ENCODE measurements at regions not wholly inside any gene's neighbourhood (a gene's known extent, or its start where the extent isn't known, plus 50 kb on each side); places are given as distances from the start of the nearest gene placed in this dataset.

DNA sequence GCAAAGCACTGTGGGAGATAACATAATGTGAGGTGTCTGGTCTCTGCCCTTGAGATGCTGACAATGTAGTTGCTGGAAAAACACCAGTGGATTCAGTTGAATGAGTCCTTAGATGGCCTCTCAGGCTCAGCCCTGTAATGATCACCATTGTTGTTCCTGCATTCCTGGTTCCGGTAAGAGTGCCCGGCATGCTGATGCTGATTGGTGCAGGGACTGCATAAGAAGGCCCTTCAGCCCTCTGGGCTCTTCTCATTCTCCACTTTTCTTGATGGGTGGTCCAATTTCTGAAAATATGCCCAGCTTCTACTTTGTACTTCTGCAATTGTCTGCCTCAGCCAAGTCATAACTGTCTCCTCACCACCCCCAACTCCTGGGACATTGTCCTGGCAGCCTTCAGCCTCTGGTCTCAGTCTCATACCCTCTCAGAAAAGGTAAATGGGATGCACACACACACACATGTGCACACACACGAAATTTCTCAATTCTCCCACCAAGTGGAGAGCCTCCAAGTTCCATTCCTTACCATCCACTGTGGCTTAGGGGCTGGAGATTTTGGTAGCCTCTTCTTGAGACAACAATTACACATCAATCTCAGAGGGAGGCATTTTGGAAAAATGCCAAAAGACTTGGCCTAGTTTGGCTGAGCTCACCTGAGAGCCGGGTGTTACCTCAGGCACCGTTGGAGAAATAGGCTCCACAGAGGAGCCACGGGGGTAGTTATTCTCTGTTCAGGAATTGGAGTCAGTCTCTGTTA lies 314.9 kb downstream of the RPS24 start:
- no peak for DNase-seq
- no peak overlapping the region for H3K4me3 ChIP-seq
- H3K4me1 ChIP-seq (ENCODE audit: control insufficient read depth in 5 of 5, insufficient read depth in 5 of 5, low read length in 5 of 5) = peaks cover 0 to 4% (median 0%) of the 10 kb centered on the region in 5 donors
- WGBS, 2 donors = 74 to 88% methylated on average over 6 of the region's 6 CpGs
- no peak overlapping the region for H3K9ac ChIP-seq (ENCODE audit: insufficient read depth in 1 of 2, low read length in 2 of 2)
- H3K27me3 ChIP-seq (ENCODE audit: control insufficient read depth in 3 of 3, insufficient read depth in 3 of 3, low read length in 2 of 3) = no peaks in the 10 kb centered on the region
- ATAC-seq (ENCODE audit: insufficient read depth, low FRiP score) = no peak
- H3K36me3 ChIP-seq (ENCODE audit: control insufficient read depth in 4 of 4, insufficient read depth in 4 of 4, low read length in 4 of 4) = no peaks in the 10 kb centered on the region
- H3K27ac ChIP-seq (ENCODE audit: low read depth in 1 of 2, low read length in 1 of 2) = no peak overlapping the region
- no peaks in the 10 kb centered on the region for H3K9me3 ChIP-seq (ENCODE audit: control insufficient read depth in 4 of 4, insufficient read depth in 3 of 4, low read length in 3 of 4)
- TF ChIP-seq, protein P1, sequence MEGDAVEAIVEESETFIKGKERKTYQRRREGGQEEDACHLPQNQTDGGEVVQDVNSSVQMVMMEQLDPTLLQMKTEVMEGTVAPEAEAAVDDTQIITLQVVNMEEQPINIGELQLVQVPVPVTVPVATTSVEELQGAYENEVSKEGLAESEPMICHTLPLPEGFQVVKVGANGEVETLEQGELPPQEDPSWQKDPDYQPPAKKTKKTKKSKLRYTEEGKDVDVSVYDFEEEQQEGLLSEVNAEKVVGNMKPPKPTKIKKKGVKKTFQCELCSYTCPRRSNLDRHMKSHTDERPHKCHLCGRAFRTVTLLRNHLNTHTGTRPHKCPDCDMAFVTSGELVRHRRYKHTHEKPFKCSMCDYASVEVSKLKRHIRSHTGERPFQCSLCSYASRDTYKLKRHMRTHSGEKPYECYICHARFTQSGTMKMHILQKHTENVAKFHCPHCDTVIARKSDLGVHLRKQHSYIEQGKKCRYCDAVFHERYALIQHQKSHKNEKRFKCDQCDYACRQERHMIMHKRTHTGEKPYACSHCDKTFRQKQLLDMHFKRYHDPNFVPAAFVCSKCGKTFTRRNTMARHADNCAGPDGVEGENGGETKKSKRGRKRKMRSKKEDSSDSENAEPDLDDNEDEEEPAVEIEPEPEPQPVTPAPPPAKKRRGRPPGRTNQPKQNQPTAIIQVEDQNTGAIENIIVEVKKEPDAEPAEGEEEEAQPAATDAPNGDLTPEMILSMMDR (IDR thresholded peaks at IDR 0.05; ENCODE audit: control extremely low read depth, extremely low read depth) = no peak

DNA sequence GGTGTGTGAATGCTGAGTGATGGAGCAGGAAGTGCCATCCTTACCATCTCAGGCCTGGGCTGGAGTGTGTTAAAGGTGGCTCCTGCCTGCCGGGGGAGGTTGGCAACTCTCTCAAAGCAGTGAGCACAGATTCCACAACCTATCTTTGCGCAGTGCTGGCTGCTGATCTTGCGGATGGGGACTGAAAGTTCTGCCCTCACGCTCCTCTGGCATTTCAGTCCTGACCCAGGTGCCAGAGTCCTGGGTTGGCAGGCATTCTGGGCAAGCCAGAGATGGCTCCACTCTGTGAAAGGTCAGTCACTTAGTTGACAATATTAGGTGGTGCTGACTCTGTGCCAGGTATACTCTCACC lies 315.5 kb downstream of the RPS24 start:
- TF ChIP-seq, protein P1 (IDR thresholded peaks at IDR 0.05; ENCODE audit: control extremely low read depth, extremely low read depth) = no peak
- ATAC-seq (ENCODE audit: insufficient read depth, low FRiP score) = no peak

DNA sequence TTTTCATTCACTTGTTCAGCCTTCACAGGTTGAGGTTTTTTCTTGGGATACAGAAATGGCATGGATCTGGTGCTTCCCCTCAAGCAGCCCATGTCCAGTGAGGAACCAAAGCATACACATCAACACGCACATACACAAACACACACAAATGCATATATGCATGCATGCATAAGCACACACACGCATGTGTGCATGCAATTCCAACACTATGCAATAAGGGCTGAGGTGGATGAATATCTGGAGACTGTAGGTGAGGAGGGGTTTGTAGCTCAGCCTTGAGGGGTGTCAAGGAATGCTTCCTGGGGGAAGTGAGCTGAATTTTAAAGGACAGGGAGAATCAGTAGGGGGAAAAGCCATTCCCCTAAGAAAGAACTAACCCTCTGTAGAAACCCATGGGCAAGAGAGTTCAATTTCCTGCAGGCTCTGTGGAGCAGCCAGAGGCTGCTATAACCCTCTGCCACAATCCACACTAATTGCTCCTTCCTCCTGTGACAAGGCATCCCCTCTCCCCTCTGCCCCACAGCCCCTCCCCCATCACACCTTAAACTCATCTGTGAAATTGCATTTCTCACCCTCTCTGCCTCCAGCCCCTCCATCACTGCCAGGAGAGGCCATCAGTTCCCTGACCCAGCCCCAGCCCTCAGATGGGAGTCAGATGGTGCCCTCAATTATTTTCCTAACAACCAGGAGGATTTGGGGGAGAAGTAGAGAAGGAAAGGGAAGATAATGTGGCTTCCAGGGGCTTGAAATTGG lies 316.4 kb downstream of the RPS24 start:
- Histone ChIP-seq H3K9ac (ENCODE audit: insufficient read depth in 1 of 2, low read length in 2 of 2) (no peak overlapping the region), H3K9me3 (ENCODE audit: control insufficient read depth in 4 of 4, insufficient read depth in 3 of 4, low read length in 3 of 4) (no peaks in the 10 kb centered on the region), H3K4me1 (ENCODE audit: control insufficient read depth in 5 of 5, insufficient read depth in 5 of 5, low read length in 5 of 5) (peaks cover 0 to 8% (median 0%) of the 10 kb centered on the region in 5 donors), H3K27ac (ENCODE audit: low read depth in 1 of 2, low read length in 1 of 2) (no peak overlapping the region), H3K4me3 (no peak overlapping the region), H3K27me3 (ENCODE audit: control insufficient read depth in 3 of 3, insufficient read depth in 3 of 3, low read length in 2 of 3) (no peaks in the 10 kb centered on the region), H3K36me3 (ENCODE audit: control insufficient read depth in 4 of 4, insufficient read depth in 4 of 4, low read length in 4 of 4) (no peaks in the 10 kb centered on the region)
- TF ChIP-seq, protein P1 (IDR thresholded peaks at IDR 0.05; ENCODE audit: control extremely low read depth, extremely low read depth) = no peak
- no peak for ATAC-seq (ENCODE audit: insufficient read depth, low FRiP score)
- no peak for DNase-seq
- WGBS, 2 donors = 97% methylated on average over 2 of the region's 2 CpGs

More for the DNA sequence above, 315.5 kb downstream of the RPS24 start:
- no peak overlapping the region for H3K4me3 ChIP-seq
- H3K9ac ChIP-seq (ENCODE audit: insufficient read depth in 1 of 2, low read length in 2 of 2) = no peak overlapping the region
- H3K27ac ChIP-seq (ENCODE audit: low read depth in 1 of 2, low read length in 1 of 2) = no peak overlapping the region
- WGBS, 2 donors = 81 to 94% methylated on average over 4 of the region's 4 CpGs
- no peak for DNase-seq
- peaks cover 0 to 8% (median 0%) of the 10 kb centered on the region in 5 donors for H3K4me1 ChIP-seq (ENCODE audit: control insufficient read depth in 5 of 5, insufficient read depth in 5 of 5, low read length in 5 of 5)
- no peaks in the 10 kb centered on the region for H3K27me3 ChIP-seq (ENCODE audit: control insufficient read depth in 3 of 3, insufficient read depth in 3 of 3, low read length in 2 of 3)
- no peaks in the 10 kb centered on the region for H3K36me3 ChIP-seq (ENCODE audit: control insufficient read depth in 4 of 4, insufficient read depth in 4 of 4, low read length in 4 of 4)
- no peaks in the 10 kb centered on the region for H3K9me3 ChIP-seq (ENCODE audit: control insufficient read depth in 4 of 4, insufficient read depth in 3 of 4, low read length in 3 of 4)

Data from lung (tissue), 11 donors.